T-helper 1 cell treated with Interleukin-12 subunit alpha and Interleukin-12 subunit beta and Interleukin-4 antibody, amounts not matched to agents 30 μg/mL and 1 μg/mL, for 36 hours (primary cell): ENCODE measurements at regions not wholly inside any gene's neighbourhood (a gene's known extent, or its start where the extent isn't known, plus 50 kb on each side); places are given as distances from the start of the nearest gene placed in this dataset.

ENCODE experiments used
- H3K27ac Mint-ChIP-seq: one replicate; pipeline ENCODE4 v1.8.0; 2021; ENCODE audit warnings: mild to moderate bottlenecking, mixed read lengths
- H3K27me3 Mint-ChIP-seq: one replicate; pipeline ENCODE4 v1.8.0; 2021; ENCODE audit warnings: low read depth, mixed read lengths
- H3K36me3 Mint-ChIP-seq: one replicate; pipeline ENCODE4 v1.8.0; 2021; ENCODE audit warnings: low read depth, mixed read lengths
- H3K4me1 Mint-ChIP-seq: one replicate; pipeline ENCODE4 v1.8.0; 2021; ENCODE audit warnings: low read depth, mixed read lengths
- H3K4me3 Mint-ChIP-seq: one replicate; pipeline ENCODE4 v1.8.0; 2021; ENCODE audit warnings: mild to moderate bottlenecking, moderate library complexity, mixed read lengths
- H3K9me3 Mint-ChIP-seq: one replicate; pipeline ENCODE4 v1.8.0; 2021; ENCODE audit warnings: mixed read lengths

GRCh38 chr12:53803194-53803593, 51.4 kb upstream of the CISTR start:
- H3K9me3 Mint-ChIP-seq = no peaks in the 10 kb centered on the region
- peaks cover 33% of the 10 kb centered on the region for H3K27me3 Mint-ChIP-seq
- H3K36me3 Mint-ChIP-seq = no peaks in the 10 kb centered on the region
- H3K4me3 Mint-ChIP-seq = no peak overlapping the region
- H3K4me1 Mint-ChIP-seq = no peaks in the 10 kb centered on the region
- H3K27ac Mint-ChIP-seq = no peak overlapping the region

- H3K4me1 Mint-ChIP-seq = no peaks in the 10 kb centered on the region
- peaks cover 30% of the 10 kb centered on the region for H3K27me3 Mint-ChIP-seq
- H3K36me3 Mint-ChIP-seq = no peaks in the 10 kb centered on the region
These were observed 51.9 kb upstream of the CISTR start for GRCh38 chr12:53803703-53804102.

GRCh38 chr12:53804429-53804828, 52.6 kb upstream of the CISTR start:
- no peaks in the 10 kb centered on the region for H3K36me3 Mint-ChIP-seq
- no peak overlapping the region for H3K27ac Mint-ChIP-seq
- peaks cover 27% of the 10 kb centered on the region for H3K27me3 Mint-ChIP-seq
- no peak overlapping the region for H3K4me3 Mint-ChIP-seq
- H3K9me3 Mint-ChIP-seq = no peaks in the 10 kb centered on the region
- no peaks in the 10 kb centered on the region for H3K4me1 Mint-ChIP-seq

More at GRCh38 chr12:53803703-53804102, 51.9 kb upstream of the CISTR start:
- Mint-ChIP-seq H3K4me3 (no peak overlapping the region), H3K9me3 (no peaks in the 10 kb centered on the region), H3K27ac (no peak overlapping the region)

GRCh38 chr12:53805067-53805466, 53.3 kb upstream of the CISTR start:
- Mint-ChIP-seq H3K27me3 (peaks cover 26% of the 10 kb centered on the region), H3K4me3 (no peak overlapping the region), H3K4me1 (no peaks in the 10 kb centered on the region), H3K9me3 (no peaks in the 10 kb centered on the region), H3K36me3 (no peaks in the 10 kb centered on the region), H3K27ac (no peak overlapping the region)

GRCh38 chr12:53805791-53806190, 54.0 kb upstream of the CISTR start:
- Mint-ChIP-seq H3K4me3 (no peak overlapping the region), H3K36me3 (no peaks in the 10 kb centered on the region), H3K27me3 (peaks cover 25% of the 10 kb centered on the region), H3K9me3 (no peaks in the 10 kb centered on the region), H3K27ac (no peak overlapping the region), H3K4me1 (no peaks in the 10 kb centered on the region)

- Mint-ChIP-seq H3K36me3 (no peaks in the 10 kb centered on the region), H3K27ac (no peak overlapping the region), H3K9me3 (no peaks in the 10 kb centered on the region), H3K4me3 (no peak overlapping the region), H3K4me1 (no peaks in the 10 kb centered on the region), H3K27me3 (peaks cover 21% of the 10 kb centered on the region)
These were observed 54.9 kb upstream of the CISTR start for GRCh38 chr12:53806721-53807120.

GRCh38 chr12:53807322-53807860, 55.6 kb upstream of the CISTR start:
- Mint-ChIP-seq H3K27me3 (peaks cover 21% of the 10 kb centered on the region), H3K4me3 (no peak overlapping the region), H3K4me1 (no peaks in the 10 kb centered on the region), H3K36me3 (no peaks in the 10 kb centered on the region), H3K9me3 (no peaks in the 10 kb centered on the region), H3K27ac (no peak overlapping the region)

GRCh38 chr12:53808023-53808705, 56.4 kb upstream of the CISTR start:
- Mint-ChIP-seq H3K9me3 (no peaks in the 10 kb centered on the region), H3K36me3 (no peaks in the 10 kb centered on the region), H3K27ac (no peak overlapping the region), H3K4me1 (no peaks in the 10 kb centered on the region), H3K4me3 (no peak overlapping the region), H3K27me3 (peaks cover 16% of the 10 kb centered on the region)

GRCh38 chr12:53809005-53809404, 57.2 kb upstream of the CISTR start:
- Mint-ChIP-seq H3K9me3 (no peaks in the 10 kb centered on the region), H3K4me3 (no peak overlapping the region), H3K4me1 (no peaks in the 10 kb centered on the region), H3K36me3 (no peaks in the 10 kb centered on the region), H3K27me3 (peaks cover 15% of the 10 kb centered on the region), H3K27ac (no peak overlapping the region)

- H3K4me3 Mint-ChIP-seq = no peak overlapping the region
- no peaks in the 10 kb centered on the region for H3K4me1 Mint-ChIP-seq
- H3K9me3 Mint-ChIP-seq = no peaks in the 10 kb centered on the region
- H3K36me3 Mint-ChIP-seq = no peaks in the 10 kb centered on the region
- no peak overlapping the region for H3K27ac Mint-ChIP-seq
- H3K27me3 Mint-ChIP-seq = peaks cover 15% of the 10 kb centered on the region
These were observed 59.2 kb upstream of the CISTR start for GRCh38 chr12:53810950-53811349.

- Mint-ChIP-seq H3K4me3 (no peak overlapping the region), H3K4me1 (no peaks in the 10 kb centered on the region), H3K27ac (no peak overlapping the region), H3K27me3 (peaks cover 11% of the 10 kb centered on the region), H3K36me3 (no peaks in the 10 kb centered on the region), H3K9me3 (no peaks in the 10 kb centered on the region)
These were observed 59.8 kb upstream of the CISTR start for GRCh38 chr12:53811606-53812005.

GRCh38 chr12:53816360-53817020, 64.7 kb upstream of the CISTR start:
- no peaks in the 10 kb centered on the region for H3K9me3 Mint-ChIP-seq
- no peaks in the 10 kb centered on the region for H3K36me3 Mint-ChIP-seq
- no peak overlapping the region for H3K4me3 Mint-ChIP-seq
- H3K4me1 Mint-ChIP-seq = no peaks in the 10 kb centered on the region
- no peak overlapping the region for H3K27ac Mint-ChIP-seq
- H3K27me3 Mint-ChIP-seq = peaks cover 35% of the 10 kb centered on the region

- no peak overlapping the region for H3K27ac Mint-ChIP-seq
- H3K27me3 Mint-ChIP-seq = peaks cover 40% of the 10 kb centered on the region
- no peak overlapping the region for H3K4me3 Mint-ChIP-seq
- H3K9me3 Mint-ChIP-seq = no peaks in the 10 kb centered on the region
- no peaks in the 10 kb centered on the region for H3K4me1 Mint-ChIP-seq
- H3K36me3 Mint-ChIP-seq = no peaks in the 10 kb centered on the region
These were observed 65.2 kb upstream of the CISTR start for GRCh38 chr12:53817021-53817389.

- Mint-ChIP-seq H3K9me3 (no peaks in the 10 kb centered on the region), H3K36me3 (no peaks in the 10 kb centered on the region), H3K27ac (no peak overlapping the region), H3K27me3 (peaks cover 64% of the 10 kb centered on the region), H3K4me3 (no peak overlapping the region), H3K4me1 (no peaks in the 10 kb centered on the region)
These were observed 68.9 kb upstream of the CISTR start for GRCh38 chr12:53820514-53821306.
